ENCODE measurements at regions not wholly inside any gene's neighbourhood (a gene's known extent, or its start where the extent isn't known, plus 50 kb on each side); places are given as distances from the start of the nearest gene placed in this dataset.

- no peak for FAIRE-seq
- no peak for TF ChIP-seq CTCF (IDR thresholded peaks at IDR 0.05; ENCODE audit: insufficient read depth, missing control alignments)
- DNase-seq (ENCODE audit: insufficient read length, low spot score) = no peak
Observed at GRCh38 chr22:27534720-27535125, 266.8 kb downstream of the MN1 start.

- TF ChIP-seq CTCF (IDR thresholded peaks at IDR 0.05; ENCODE audit: insufficient read depth, missing control alignments) = no peak
- no peak for FAIRE-seq
- no peak for DNase-seq (ENCODE audit: insufficient read length, low spot score)
Observed at GRCh38 chr22:27535452-27535851, 266.1 kb downstream of the MN1 start.

DNA sequence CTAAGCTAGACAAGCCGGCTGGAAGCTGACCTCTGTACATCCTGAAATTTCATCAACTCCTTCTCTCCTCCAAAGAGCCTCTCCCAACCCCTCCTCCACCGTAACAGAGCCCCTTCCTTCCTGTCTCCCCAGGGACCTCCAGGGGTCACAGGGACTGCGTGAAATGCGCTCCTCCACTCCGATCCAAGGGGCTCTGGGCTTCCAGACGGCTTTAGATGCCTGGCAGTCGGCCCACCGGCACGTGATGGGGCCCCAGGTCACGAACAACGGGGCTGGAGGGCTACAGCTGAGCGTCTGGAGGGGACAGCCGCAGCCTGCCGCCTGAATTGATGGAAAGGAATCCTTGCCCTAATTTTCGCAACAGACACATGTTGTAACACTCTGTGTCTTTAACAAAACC, 264.1 kb downstream of the MN1 start:
- no peak for TF ChIP-seq CTCF (IDR thresholded peaks at IDR 0.05; ENCODE audit: insufficient read depth, missing control alignments)
- FAIRE-seq (no peak), DNase-seq (ENCODE audit: insufficient read length, low spot score) (no peak)

- TF ChIP-seq CTCF (IDR thresholded peaks at IDR 0.05; ENCODE audit: insufficient read depth, missing control alignments) = no peak
- DNase-seq (ENCODE audit: insufficient read length, low spot score) (no peak), FAIRE-seq (no peak)
Observed at GRCh38 chr22:27538666-27539065, 262.9 kb downstream of the MN1 start.

- TF ChIP-seq CTCF (IDR thresholded peaks at IDR 0.05; ENCODE audit: insufficient read depth, missing control alignments) = no peak
- DNase-seq (ENCODE audit: insufficient read length, low spot score) (no peak), FAIRE-seq (no peak)
Observed at GRCh38 chr22:27540247-27540646, 261.3 kb downstream of the MN1 start.

GRCh38 chr22:27540656-27541396, 260.7 kb downstream of the MN1 start:
- no peak for TF ChIP-seq CTCF (IDR thresholded peaks at IDR 0.05; ENCODE audit: insufficient read depth, missing control alignments)
- no peak for FAIRE-seq
- no peak for DNase-seq (ENCODE audit: insufficient read length, low spot score)

DNA sequence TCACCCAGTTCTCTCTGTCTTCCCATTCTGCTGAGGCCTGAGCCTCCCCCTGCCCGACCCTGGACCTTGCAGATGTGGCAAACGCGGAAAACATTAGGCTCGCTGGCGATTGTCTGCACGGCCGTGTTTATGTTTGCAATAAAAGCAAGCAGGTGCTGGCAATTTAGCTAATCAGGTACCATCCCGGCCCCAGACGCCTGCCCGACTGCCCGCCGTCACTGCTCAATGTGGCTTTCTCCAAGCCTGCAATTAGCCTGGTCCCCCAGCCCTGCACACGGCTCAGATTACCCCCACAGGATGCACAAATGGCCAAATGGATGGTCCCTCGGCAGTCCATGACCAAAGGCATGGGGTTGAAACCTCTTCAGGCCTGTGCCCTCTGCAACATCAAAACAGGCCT, 259.7 kb downstream of the MN1 start:
- FAIRE-seq = no peak
- no peak for DNase-seq (ENCODE audit: insufficient read length, low spot score)

More for the DNA sequence above, 259.7 kb downstream of the MN1 start:
- TF ChIP-seq CTCF (IDR thresholded peaks at IDR 0.05; ENCODE audit: insufficient read depth, missing control alignments) = no peak

All from D721Med (cell line).